Esophagus squamous epithelium (tissue), 4 donors: ENCODE measurements at regions not wholly inside any gene's neighbourhood (a gene's known extent, or its start where the extent isn't known, plus 50 kb on each side); places are given as distances from the start of the nearest gene placed in this dataset.

Source experiments
- POLR2A ChIP-seq, 4 donors: fragments of 450-650 bp; IDR thresholded peaks; one replicate each; pipeline ENCODE4 v1.6.1; 2017; ENCODE audit warnings: antibody characterized with exemption in 4 of 4, mild to moderate bottlenecking in 4 of 4, moderate library complexity in 3 of 4
- TF ChIP-seq, protein P1 (sequence below), 6 experiments: fragments of 450-650 bp in 4 of 6; fragments of 200-600 bp in 2 of 6; sonication (generic) in 2 of 6; IDR thresholded peaks; one replicate each; pipeline ENCODE4 v1.5.1; 2016 to 2019; ENCODE audit warnings: antibody characterized with exemption in 6 of 6, mild to moderate bottlenecking in 4 of 6, moderate library complexity in 4 of 6

GRCh38 chr5:74552101-74552500 is 88.4 kb downstream of the ENC1 start:
- TF ChIP-seq, protein P1, sequence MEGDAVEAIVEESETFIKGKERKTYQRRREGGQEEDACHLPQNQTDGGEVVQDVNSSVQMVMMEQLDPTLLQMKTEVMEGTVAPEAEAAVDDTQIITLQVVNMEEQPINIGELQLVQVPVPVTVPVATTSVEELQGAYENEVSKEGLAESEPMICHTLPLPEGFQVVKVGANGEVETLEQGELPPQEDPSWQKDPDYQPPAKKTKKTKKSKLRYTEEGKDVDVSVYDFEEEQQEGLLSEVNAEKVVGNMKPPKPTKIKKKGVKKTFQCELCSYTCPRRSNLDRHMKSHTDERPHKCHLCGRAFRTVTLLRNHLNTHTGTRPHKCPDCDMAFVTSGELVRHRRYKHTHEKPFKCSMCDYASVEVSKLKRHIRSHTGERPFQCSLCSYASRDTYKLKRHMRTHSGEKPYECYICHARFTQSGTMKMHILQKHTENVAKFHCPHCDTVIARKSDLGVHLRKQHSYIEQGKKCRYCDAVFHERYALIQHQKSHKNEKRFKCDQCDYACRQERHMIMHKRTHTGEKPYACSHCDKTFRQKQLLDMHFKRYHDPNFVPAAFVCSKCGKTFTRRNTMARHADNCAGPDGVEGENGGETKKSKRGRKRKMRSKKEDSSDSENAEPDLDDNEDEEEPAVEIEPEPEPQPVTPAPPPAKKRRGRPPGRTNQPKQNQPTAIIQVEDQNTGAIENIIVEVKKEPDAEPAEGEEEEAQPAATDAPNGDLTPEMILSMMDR (IDR thresholded peaks at IDR 0.05): no peak
- no peak for TF ChIP-seq POLR2A (IDR thresholded peaks at IDR 0.05)
